Thyroid gland (tissue), 4 donors: ENCODE measurements at regions not wholly inside any gene's neighbourhood (a gene's known extent, or its start where the extent isn't known, plus 50 kb on each side); places are given as distances from the start of the nearest gene placed in this dataset.

Experiments used
- DNase-seq, 2 donors: peaks; one replicate each; pipeline ENCODE4 v3.0.0-alpha.2; 2019
- H3K27ac ChIP-seq, 3 donors: fragments of 200-600 bp; sonication (generic); 1 replicate in 2 of 3; 2 replicates in 1 of 3; pipeline ENCODE4 v1.5.1; 2016 to 2019; ENCODE audit warnings: mild to moderate bottlenecking in 1 of 3, moderate library complexity in 1 of 3
- H3K27me3 ChIP-seq: fragments of 200-600 bp; sonication (generic); one replicate; pipeline ENCODE4 v1.5.1; 2019
- H3K36me3 ChIP-seq, 2 donors: fragments of 200-600 bp; sonication (generic); one replicate each; pipeline ENCODE4 v1.5.1; 2016 to 2019
- H3K4me1 ChIP-seq, 2 donors: fragments of 200-600 bp; sonication (generic); one replicate each; pipeline ENCODE4 v1.5.1; 2017 to 2019
- H3K4me3 ChIP-seq, 3 donors: fragments of 200-600 bp; sonication (generic); replicated peaks in 1 of 3; 1 replicate in 2 of 3; 2 replicates in 1 of 3; pipeline ENCODE4 v1.5.1; 2016; ENCODE audit warnings: mild to moderate bottlenecking in 1 of 3
- H3K9me3 ChIP-seq: fragments of 200-600 bp; sonication (generic); one replicate; pipeline ENCODE4 v1.5.1; 2017
- POLR2A ChIP-seq, 2 donors: fragments of 450-650 bp; IDR thresholded peaks; one replicate each; pipeline ENCODE4 v1.6.1; 2017; ENCODE audit warnings: antibody characterized with exemption in 2 of 2, mild to moderate bottlenecking in 2 of 2, moderate library complexity in 1 of 2
- WGBS, 2 donors: methylation state at CpG; one replicate each; pipeline ENCODE4 v1.1.5; 2017; 5-methylcytosine and 5-hydroxymethylcytosine counted together
- intact Hi-C: fragments of 100-400 bp; cut with DNase I; formaldehyde crosslinking; loops from one replicate; pipeline ENCODE4 v1.15.1; 2023
- TF ChIP-seq, protein P1 (sequence below), 6 experiments: fragments of 200-600 bp in 3 of 6; fragments of 450-650 bp in 3 of 6; sonication (generic) in 3 of 6; IDR thresholded peaks; one replicate each; pipeline ENCODE4 v1.5.1; 2016 to 2019; ENCODE audit warnings: antibody characterized with exemption in 6 of 6, mild to moderate bottlenecking in 2 of 6, inconsistent platforms in 1 of 6, moderate library complexity in 1 of 6

- H3K4me3 ChIP-seq = no peak overlapping the region
- no peaks in the 10 kb centered on the region for H3K4me1 ChIP-seq
- TF ChIP-seq, protein P1, sequence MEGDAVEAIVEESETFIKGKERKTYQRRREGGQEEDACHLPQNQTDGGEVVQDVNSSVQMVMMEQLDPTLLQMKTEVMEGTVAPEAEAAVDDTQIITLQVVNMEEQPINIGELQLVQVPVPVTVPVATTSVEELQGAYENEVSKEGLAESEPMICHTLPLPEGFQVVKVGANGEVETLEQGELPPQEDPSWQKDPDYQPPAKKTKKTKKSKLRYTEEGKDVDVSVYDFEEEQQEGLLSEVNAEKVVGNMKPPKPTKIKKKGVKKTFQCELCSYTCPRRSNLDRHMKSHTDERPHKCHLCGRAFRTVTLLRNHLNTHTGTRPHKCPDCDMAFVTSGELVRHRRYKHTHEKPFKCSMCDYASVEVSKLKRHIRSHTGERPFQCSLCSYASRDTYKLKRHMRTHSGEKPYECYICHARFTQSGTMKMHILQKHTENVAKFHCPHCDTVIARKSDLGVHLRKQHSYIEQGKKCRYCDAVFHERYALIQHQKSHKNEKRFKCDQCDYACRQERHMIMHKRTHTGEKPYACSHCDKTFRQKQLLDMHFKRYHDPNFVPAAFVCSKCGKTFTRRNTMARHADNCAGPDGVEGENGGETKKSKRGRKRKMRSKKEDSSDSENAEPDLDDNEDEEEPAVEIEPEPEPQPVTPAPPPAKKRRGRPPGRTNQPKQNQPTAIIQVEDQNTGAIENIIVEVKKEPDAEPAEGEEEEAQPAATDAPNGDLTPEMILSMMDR (IDR thresholded peaks at IDR 0.05) = no peak
- no peak for TF ChIP-seq POLR2A (IDR thresholded peaks at IDR 0.05)
- H3K27ac ChIP-seq = no peak overlapping the region
- intact Hi-C loops = no loop called here
- 78 to 79% methylated on average over 7 of the region's 7 CpGs for WGBS, 2 donors
- H3K36me3 ChIP-seq = no peaks in the 10 kb centered on the region
- DNase-seq = no peak
- no peaks in the 10 kb centered on the region for H3K27me3 ChIP-seq
- no peaks in the 10 kb centered on the region for H3K9me3 ChIP-seq
Measured at GRCh38 chr2:221689140-221689539, 117.0 kb upstream of the EPHA4 start.

DNA sequence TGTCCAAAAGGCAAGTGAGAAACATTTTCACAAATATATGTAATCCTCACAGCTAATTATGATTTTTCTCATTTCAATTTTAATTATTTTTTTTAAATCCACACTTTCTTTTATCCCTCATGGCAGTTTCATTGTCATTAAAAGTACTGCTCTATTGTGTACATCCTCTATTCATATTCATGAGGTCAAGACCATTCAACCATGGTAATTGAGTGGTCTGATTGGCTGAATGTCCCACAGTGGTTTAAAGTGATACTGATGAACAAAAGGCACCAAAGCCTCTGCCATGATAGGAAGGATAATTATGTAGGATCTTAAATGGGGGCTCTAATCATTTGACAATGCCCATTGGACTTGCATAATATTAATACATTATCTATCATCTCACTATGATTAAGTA, 108.4 kb upstream of the EPHA4 start:
- no peak for DNase-seq
- TF ChIP-seq, protein P1 (IDR thresholded peaks at IDR 0.05) = no peak
- no peak for TF ChIP-seq POLR2A (IDR thresholded peaks at IDR 0.05)
- H3K36me3 ChIP-seq = no peaks in the 10 kb centered on the region
- H3K4me3 ChIP-seq = no peak overlapping the region
- H3K4me1 ChIP-seq = no peaks in the 10 kb centered on the region
- no peaks in the 10 kb centered on the region for H3K27me3 ChIP-seq
- intact Hi-C loops = no loop called here
- no peak overlapping the region for H3K27ac ChIP-seq
- H3K9me3 ChIP-seq = no peaks in the 10 kb centered on the region

DNA sequence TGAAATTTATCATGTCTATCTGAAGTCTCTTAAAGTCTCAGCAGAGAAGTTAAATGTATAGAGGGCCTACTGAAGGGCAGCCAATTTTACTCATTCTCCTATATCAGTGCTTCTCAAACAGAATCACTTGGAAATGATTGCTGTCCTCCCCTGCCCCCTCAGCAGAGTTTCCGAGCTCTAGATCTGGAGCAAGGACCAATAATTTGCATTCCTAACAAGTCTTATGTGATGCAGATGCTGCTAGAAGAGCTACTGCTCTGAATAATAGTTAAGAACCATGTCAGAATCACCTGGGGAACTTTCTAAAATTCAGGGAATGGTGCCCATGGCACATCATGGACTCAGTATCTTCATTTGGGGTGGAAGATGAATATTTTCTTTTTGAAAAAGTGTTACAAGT, 105.6 kb upstream of the EPHA4 start:
- no peaks in the 10 kb centered on the region for H3K27me3 ChIP-seq

DNA sequence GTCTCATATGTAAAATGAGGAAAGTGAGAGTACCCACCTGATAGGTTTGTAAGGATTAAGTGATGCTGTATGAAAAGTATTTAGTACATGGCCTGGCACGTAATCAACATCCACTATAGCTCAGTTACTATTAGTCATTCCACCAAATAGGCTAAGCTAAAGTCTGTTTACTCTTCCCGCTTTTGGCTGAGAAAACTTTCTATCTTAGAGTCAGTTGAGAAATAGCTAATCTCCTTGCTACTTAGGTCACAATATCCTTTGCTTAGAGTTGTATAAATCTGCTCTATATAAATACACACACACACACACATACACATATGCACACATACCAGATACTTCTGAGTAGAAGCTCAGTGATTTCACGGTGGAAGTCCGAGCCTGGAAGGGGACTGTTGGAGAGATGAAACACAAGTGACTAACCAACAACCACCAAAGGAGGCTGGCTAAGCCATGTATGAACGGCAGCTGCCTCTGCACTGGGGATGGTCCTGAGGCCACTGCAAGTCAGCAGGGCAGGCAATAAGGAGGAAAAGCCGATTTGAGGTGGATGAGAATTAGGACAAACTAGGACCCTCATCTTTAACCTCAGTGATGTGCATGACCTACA, 104.6 kb upstream of the EPHA4 start:
- Histone ChIP-seq H3K4me1 (no peaks in the 10 kb centered on the region), H3K4me3 (no peak overlapping the region), H3K27ac (no peak overlapping the region), H3K36me3 (no peaks in the 10 kb centered on the region), H3K9me3 (no peaks in the 10 kb centered on the region), H3K27me3 (no peaks in the 10 kb centered on the region)
- no peak for DNase-seq
- 81 to 87% methylated on average over 6 of the region's 6 CpGs for WGBS, 2 donors
- intact Hi-C loops = no loop called here
- TF ChIP-seq POLR2A (IDR thresholded peaks at IDR 0.05) = no peak
- TF ChIP-seq, protein P1 (IDR thresholded peaks at IDR 0.05) = no peak

More for the DNA sequence above, 105.6 kb upstream of the EPHA4 start:
- 91% methylated on average over 1 of the region's 1 CpG for WGBS, 2 donors
- H3K4me1 ChIP-seq = no peaks in the 10 kb centered on the region
- intact Hi-C loops = no loop called here
- DNase-seq = no peak
- no peak overlapping the region for H3K4me3 ChIP-seq
- no peak overlapping the region for H3K27ac ChIP-seq
- no peaks in the 10 kb centered on the region for H3K9me3 ChIP-seq
- no peaks in the 10 kb centered on the region for H3K36me3 ChIP-seq
- no peak for TF ChIP-seq POLR2A (IDR thresholded peaks at IDR 0.05)
- TF ChIP-seq, protein P1 (IDR thresholded peaks at IDR 0.05) = no peak

- no peaks in the 10 kb centered on the region for H3K27me3 ChIP-seq
- no peak overlapping the region for H3K4me3 ChIP-seq
- H3K9me3 ChIP-seq = no peaks in the 10 kb centered on the region
- H3K4me1 ChIP-seq = no peaks in the 10 kb centered on the region
- WGBS, 2 donors = 71 to 77% methylated on average over 5 of the region's 5 CpGs
- intact Hi-C loops = no loop called here
- no peak for DNase-seq
- no peak overlapping the region for H3K27ac ChIP-seq
- TF ChIP-seq, protein P1 (IDR thresholded peaks at IDR 0.05) = no peak
- no peak for TF ChIP-seq POLR2A (IDR thresholded peaks at IDR 0.05)
- no peaks in the 10 kb centered on the region for H3K36me3 ChIP-seq
Measured at GRCh38 chr2:221675201-221675908, 103.3 kb upstream of the EPHA4 start.
